ENCODE measurements at regions not wholly inside any gene's neighbourhood (a gene's known extent, or its start where the extent isn't known, plus 50 kb on each side); places are given as distances from the start of the nearest gene placed in this dataset.

DNA sequence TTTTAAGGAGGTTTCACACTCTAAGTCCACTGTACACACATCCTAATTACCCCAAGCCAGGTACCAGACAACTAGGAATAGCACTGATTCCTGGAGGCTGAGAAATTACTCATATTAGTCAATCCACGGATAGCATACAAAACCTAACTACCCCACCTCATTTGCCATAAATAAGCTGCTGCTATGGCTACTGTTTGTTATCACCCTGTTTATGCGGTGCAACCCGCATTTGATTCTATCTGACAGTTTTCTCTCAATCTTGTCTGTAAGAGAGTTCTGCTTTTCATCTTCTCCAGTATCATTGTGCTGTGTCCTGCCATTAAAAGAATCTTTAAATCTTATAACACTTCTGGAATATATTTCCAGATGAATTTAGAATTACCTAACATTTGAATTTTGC, 1496.5 kb downstream of the PLA2G4A start:
- DNase-seq (ENCODE audit: insufficient read length, low spot score) (no peak), FAIRE-seq (no peak)
- TF ChIP-seq POLR2A (IDR thresholded peaks at IDR 0.05; ENCODE audit: low read depth, low read length): no peak

DNA sequence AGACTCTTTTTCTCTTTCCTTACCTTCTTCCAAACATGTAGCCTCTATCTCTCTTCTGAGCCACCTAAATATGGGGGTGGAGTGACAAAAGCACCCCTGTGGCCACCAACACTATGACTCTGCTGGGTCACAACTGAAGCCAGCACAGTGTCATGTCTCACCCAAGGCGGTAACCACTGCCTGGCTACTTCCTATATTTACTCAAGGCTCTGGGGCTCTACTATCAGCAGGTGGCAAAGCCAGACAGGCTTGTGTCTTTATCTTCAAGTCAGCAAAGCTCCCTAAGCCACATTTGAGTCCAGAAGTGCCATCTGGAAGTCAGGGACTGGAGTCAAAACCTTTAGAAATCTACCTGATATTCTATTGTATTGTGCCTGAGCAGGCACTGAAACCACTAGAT, 1515.2 kb downstream of the PLA2G4A start:
- DNase-seq (ENCODE audit: insufficient read length, low spot score) (no peak), FAIRE-seq (no peak)
- no peak for TF ChIP-seq POLR2A (IDR thresholded peaks at IDR 0.05; ENCODE audit: low read depth, low read length)

DNA sequence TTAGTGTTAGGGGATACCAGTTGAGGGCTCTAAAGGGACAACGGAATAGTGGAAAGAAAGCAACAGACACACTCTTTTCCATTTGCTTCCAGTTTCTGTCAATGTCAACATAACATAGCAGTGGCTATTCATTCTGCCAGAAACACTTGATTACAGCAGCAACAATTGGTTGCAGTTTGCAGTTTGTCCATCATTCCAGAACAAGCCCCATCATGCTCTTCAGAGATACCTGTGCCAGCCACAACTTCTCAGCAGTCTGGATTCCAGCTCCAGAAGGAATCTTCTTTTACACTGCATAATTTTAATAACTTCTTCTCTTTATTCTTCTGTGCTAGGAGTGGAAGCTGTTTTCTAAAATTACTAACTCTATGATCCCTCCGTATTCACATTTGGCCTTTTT, 1521.4 kb downstream of the PLA2G4A start:
- no peak for TF ChIP-seq POLR2A (IDR thresholded peaks at IDR 0.05; ENCODE audit: low read depth, low read length)
- DNase-seq (ENCODE audit: insufficient read length, low spot score) (no peak), FAIRE-seq (no peak)

DNA sequence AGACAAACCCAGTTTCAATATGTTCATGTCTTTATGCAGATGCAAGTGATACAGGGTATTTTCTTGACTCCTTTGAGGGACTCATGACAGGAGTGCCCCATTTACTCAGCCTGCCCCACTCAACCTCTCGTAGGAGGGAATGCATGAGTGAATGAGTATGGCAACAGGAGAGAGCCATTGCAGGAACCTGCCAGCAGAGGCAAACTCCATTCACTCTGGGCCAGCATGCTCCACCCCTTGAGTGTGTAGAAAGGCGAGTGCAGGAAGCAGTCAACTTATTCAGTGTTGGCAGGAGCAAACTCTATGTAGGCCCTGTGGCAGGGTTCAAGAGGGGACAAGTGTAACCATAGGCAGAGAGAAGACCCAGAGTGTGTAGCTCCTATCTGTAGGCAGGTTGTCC, 1526.3 kb downstream of the PLA2G4A start:
- DNase-seq (ENCODE audit: insufficient read length, low spot score) (no peak), FAIRE-seq (no peak)
- TF ChIP-seq POLR2A (IDR thresholded peaks at IDR 0.05; ENCODE audit: low read depth, low read length): no peak

DNA sequence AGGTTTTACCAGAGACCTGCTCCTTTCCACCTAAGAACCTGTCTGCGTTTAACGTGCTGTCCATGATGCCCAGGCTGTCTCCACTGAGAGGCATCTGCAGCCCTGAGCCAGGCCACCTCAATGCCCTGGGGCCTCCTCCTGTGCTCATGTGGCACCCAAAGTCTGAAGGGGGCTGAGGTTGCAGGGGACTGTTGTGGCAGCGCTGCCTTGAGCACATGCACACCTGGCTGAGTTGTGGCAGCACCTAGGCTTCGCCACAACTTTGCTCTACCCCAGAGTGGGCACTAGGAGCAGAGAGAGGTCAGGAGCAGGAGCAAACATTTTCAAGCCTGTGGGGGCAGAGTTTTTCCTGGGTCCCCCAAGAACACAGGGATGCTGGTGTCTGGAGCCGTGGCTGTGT, 1527.1 kb downstream of the PLA2G4A start:
- no peak for TF ChIP-seq POLR2A (IDR thresholded peaks at IDR 0.05; ENCODE audit: low read depth, low read length)
- FAIRE-seq: no peak
- no peak for DNase-seq (ENCODE audit: insufficient read length, low spot score)

GRCh38 chr1:188359315-188359714, 1530.6 kb downstream of the PLA2G4A start:
- no peak for FAIRE-seq
- DNase-seq (ENCODE audit: insufficient read length, low spot score): no peak
- TF ChIP-seq POLR2A (IDR thresholded peaks at IDR 0.05; ENCODE audit: low read depth, low read length): no peak

DNA sequence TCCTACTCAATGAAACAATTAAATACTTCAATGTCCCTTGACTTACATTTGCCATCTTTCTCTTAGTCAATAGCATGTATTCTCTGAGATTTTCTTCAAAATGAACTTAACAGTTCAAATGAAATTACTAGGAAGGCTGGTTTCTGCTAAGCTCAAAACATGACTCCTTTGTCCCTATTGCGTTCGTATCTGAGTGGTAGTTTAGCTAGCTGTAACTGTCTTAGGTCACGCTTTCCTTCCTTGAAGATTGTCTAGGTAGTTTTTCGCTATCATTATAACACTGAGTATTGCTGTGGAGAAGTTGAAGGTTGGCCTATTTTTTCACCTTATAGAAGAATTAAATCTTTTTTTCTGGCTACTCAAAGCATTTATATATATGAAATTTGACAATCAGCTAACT, 1535.2 kb downstream of the PLA2G4A start:
- DNase-seq (ENCODE audit: insufficient read length, low spot score) (no peak), FAIRE-seq (peak; percentile 74)
- no peak for TF ChIP-seq POLR2A (IDR thresholded peaks at IDR 0.05; ENCODE audit: low read depth, low read length)

DNA sequence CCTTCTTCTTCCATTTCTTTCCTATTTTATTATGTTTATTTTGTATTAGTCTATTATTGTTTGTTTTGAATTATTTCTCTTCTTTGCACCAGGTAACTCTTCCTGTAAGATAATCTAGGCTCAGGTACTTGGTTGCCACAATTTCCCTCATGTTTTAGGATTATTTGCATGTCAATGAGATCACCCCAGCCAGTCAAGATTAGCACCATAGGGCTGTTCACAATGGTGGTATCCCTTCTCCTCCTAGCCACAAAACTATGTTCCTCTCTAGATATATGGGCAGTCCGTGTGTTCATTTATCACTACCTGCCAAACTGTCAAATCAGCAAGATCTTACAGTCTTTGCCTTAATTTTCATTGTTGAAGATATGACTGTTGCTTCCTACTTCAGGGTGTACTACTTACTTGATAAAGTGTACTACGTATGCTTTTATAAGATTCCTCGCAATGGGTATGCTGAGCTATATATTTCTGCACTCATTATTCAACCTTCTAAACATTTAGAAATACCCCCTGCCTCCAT, 1536.2 kb downstream of the PLA2G4A start:
- no peak for DNase-seq (ENCODE audit: insufficient read length, low spot score)
- TF ChIP-seq POLR2A (IDR thresholded peaks at IDR 0.05; ENCODE audit: low read depth, low read length): no peak
- FAIRE-seq: no peak

DNA sequence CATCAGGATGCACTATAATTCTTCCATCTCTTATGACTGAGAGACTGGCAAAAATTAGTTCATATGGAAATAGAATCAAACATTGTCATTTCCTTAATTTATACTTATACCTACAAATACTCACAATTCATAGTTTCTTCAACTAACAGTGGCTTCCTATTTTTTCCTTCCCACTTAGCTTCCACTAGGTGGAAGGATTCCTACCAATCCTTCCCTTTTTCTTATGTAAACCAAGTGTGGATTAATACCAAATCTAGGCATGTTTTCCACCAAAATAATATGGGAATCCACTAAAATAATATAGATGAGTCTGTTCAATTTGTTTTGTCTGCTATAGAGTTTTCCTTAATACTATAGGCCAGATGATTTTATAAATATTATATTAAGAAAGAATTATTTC, 1537.1 kb downstream of the PLA2G4A start:
- DNase-seq (ENCODE audit: insufficient read length, low spot score): no peak
- no peak for FAIRE-seq
- no peak for TF ChIP-seq POLR2A (IDR thresholded peaks at IDR 0.05; ENCODE audit: low read depth, low read length)

DNA sequence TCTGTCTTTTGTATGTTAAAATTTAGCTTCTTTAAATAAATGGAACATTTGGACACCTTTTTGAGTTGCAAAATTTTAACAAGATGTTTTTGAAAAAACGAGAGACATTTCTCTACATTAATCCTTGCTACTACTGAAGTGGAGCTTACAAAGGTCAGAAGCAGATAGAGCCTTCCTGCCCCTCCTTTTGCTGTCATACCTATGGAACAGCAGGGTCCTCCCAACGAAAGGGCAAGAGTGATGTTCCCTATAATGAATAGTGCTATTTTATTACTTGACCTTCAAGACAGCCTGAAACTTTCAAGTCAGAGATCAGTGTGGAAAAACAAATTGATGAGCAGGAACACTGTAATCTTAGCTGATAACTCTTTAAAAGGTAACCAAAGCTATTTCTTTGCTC, 1538.9 kb downstream of the PLA2G4A start:
- no peak for FAIRE-seq
- TF ChIP-seq POLR2A (IDR thresholded peaks at IDR 0.05; ENCODE audit: low read depth, low read length): no peak

DNA sequence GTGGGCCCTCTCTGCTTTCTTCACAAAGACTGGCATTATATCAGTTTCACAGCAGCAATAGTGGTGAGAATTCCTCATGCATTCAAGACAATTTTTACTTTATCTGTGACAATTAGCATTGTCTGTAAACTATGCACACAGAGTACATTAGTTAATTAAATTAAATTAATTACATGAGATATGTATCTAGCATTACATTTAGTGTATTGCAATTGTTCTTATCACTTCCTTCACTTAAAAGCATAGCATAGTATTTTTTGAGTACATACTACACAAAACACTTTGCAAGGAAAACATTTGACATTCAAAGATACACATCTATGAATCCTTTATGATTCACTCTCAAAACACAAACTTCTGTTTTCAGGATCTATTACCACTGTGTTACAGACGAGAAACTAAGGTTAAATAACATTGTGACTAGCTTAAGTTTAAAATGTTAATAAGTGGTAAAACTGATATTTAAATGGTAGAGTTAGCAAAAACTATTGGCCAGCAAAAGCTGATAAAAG, 1542.6 kb downstream of the PLA2G4A start:
- DNase-seq (ENCODE audit: insufficient read length, low spot score): no peak
- FAIRE-seq: peak; percentile 33

More for the DNA sequence above, 1538.9 kb downstream of the PLA2G4A start:
- no peak for DNase-seq (ENCODE audit: insufficient read length, low spot score)

GRCh38 chr1:188372821-188373220, 1544.1 kb downstream of the PLA2G4A start:
- no peak for FAIRE-seq
- DNase-seq (ENCODE audit: insufficient read length, low spot score): no peak

More for the DNA sequence above, 1542.6 kb downstream of the PLA2G4A start:
- TF ChIP-seq POLR2A (IDR thresholded peaks at IDR 0.05; ENCODE audit: low read depth, low read length): no peak

DNA sequence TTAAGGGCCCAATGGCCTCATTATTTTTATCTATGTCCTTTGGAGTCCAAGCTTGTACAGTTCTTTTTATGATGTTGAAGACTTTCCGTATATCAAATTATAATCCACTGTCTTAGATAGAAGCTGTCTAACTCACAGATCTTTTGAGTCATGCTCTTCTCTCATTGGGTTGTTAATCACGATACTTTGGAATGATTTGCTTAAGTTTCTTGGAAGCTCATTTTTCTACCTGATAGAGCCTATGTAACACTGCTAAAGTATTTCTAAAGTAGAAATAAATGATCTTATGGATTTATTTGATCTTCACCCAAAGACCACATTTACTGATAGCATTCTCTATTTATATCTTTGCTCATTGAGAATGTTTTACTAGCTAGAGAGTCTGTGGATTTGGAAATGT, 1554.1 kb downstream of the PLA2G4A start:
- DNase-seq (ENCODE audit: insufficient read length, low spot score) (no peak), FAIRE-seq (no peak)
- no peak for TF ChIP-seq POLR2A (IDR thresholded peaks at IDR 0.05; ENCODE audit: low read depth, low read length)

More at GRCh38 chr1:188372821-188373220, 1544.1 kb downstream of the PLA2G4A start:
- TF ChIP-seq POLR2A (IDR thresholded peaks at IDR 0.05; ENCODE audit: low read depth, low read length): no peak

DNA sequence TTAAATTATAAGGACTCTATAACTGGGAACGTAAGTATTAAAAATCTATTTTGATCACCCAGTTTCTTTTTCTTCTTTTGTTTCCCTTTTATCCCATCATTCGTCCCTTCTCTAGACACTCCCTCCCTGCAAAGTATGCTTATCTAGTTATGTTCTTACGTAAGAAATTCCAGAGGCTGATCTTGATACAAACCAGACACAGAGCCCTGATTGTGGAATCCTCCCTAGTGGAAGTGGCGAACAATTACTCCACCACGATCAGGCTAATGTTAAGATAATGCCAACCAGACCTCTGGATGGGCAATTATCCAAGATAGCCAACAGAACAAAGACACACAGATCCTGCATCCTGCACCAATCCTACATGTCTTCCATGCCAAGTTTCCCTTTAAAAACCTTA, 1557.4 kb downstream of the PLA2G4A start:
- DNase-seq (ENCODE audit: insufficient read length, low spot score) (no peak), FAIRE-seq (no peak)
- no peak for TF ChIP-seq POLR2A (IDR thresholded peaks at IDR 0.05; ENCODE audit: low read depth, low read length)

GRCh38 chr1:188386666-188387065, 1557.9 kb downstream of the PLA2G4A start:
- TF ChIP-seq POLR2A (IDR thresholded peaks at IDR 0.05; ENCODE audit: low read depth, low read length): no peak
- DNase-seq (ENCODE audit: insufficient read length, low spot score) (no peak), FAIRE-seq (no peak)

DNA sequence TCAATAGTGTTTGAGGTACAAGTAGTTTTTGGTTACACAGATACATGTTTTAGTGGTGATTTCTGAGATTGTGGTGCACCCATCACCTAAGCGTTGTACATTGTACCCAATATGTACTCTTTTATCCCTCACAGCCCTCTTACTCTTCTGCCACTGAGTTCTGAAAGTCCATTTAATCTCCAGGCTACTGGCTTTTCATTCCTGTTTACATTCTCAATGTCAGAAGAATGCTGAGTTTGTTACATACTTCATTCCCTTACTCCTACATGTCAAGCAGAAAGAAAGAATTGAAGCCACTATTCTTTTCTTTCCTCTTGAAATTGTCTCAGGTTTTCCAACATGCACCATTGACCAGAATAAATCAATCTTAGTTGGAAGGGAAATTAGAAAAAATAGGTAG, 1565.9 kb downstream of the PLA2G4A start:
- no peak for FAIRE-seq
- no peak for DNase-seq (ENCODE audit: insufficient read length, low spot score)
- no peak for TF ChIP-seq POLR2A (IDR thresholded peaks at IDR 0.05; ENCODE audit: low read depth, low read length)

Measured in H54 (cell line).